ENCODE measurements at regions not wholly inside any gene's neighbourhood (a gene's known extent, or its start where the extent isn't known, plus 50 kb on each side); places are given as distances from the start of the nearest gene placed in this dataset.

DNA sequence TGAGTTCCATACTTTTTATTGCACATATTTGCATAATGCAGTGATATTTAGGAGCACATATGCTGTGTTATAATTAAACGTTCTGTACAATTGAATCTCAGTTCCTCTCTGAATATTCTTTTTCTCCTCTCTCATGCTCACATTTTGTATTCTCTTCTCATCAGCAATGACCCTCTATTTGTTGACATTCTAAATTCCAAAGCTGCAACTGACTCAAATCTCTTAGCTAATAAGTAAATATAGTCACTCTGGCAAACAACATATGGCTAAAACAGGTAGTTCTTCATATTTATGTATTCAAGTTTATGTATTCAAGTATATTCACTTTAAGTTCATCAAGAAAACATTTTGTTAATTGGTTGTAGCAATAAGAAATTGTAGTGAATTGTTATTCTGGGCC, 907.4 kb upstream of the VRK2 start:
- intact Hi-C loops (cut with micrococcal nuclease), result no loop called here
- Mint-ChIP-seq H3K4me1 (ENCODE audit: low read depth) (no peaks in the 10 kb centered on the region), H3K27me3 (no peaks in the 10 kb centered on the region), H3K4me3 (no peak overlapping the region), H3K27ac (no peak overlapping the region), H3K36me3 (ENCODE audit: low read depth) (no peaks in the 10 kb centered on the region), H3K9me3 (peaks cover 7% of the 10 kb centered on the region)
- DNase-seq, result no peak
- ChIA-PET POLR2A (no interaction called here), CTCF (no interaction called here)
- no peak for ATAC-seq
- TF ChIP-seq, protein P1, sequence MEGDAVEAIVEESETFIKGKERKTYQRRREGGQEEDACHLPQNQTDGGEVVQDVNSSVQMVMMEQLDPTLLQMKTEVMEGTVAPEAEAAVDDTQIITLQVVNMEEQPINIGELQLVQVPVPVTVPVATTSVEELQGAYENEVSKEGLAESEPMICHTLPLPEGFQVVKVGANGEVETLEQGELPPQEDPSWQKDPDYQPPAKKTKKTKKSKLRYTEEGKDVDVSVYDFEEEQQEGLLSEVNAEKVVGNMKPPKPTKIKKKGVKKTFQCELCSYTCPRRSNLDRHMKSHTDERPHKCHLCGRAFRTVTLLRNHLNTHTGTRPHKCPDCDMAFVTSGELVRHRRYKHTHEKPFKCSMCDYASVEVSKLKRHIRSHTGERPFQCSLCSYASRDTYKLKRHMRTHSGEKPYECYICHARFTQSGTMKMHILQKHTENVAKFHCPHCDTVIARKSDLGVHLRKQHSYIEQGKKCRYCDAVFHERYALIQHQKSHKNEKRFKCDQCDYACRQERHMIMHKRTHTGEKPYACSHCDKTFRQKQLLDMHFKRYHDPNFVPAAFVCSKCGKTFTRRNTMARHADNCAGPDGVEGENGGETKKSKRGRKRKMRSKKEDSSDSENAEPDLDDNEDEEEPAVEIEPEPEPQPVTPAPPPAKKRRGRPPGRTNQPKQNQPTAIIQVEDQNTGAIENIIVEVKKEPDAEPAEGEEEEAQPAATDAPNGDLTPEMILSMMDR (IDR thresholded peaks at IDR 0.05), result no peak

DNA sequence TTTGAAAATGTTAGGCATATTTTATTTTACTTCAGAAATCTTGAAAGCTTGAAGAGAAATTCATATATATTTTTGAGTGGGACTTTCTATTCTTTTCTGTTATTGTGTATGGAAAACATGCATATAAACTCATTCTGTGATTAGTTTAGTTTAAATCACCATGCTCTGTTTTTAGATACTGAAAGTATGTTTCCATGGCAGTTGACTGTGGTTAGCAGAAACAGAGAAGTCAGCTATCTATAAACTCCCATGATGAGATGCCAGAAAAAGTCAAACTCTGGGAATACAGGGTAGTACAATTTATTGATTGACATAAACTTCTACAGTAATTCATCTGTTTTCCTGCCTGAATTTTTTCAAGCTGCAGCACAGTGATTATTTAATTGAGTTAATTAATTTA, 905.3 kb upstream of the VRK2 start:
- Mint-ChIP-seq H3K27me3 (no peaks in the 10 kb centered on the region), H3K36me3 (ENCODE audit: low read depth) (no peaks in the 10 kb centered on the region), H3K27ac (no peak overlapping the region), H3K4me3 (no peak overlapping the region), H3K9me3 (peaks cover 15% of the 10 kb centered on the region), H3K4me1 (ENCODE audit: low read depth) (no peaks in the 10 kb centered on the region)
- ChIA-PET POLR2A (no interaction called here), CTCF (no interaction called here)
- no peak for ATAC-seq
- no peak for DNase-seq
- TF ChIP-seq, protein P1 (IDR thresholded peaks at IDR 0.05), result no peak
- intact Hi-C loops (cut with micrococcal nuclease), result no loop called here

DNA sequence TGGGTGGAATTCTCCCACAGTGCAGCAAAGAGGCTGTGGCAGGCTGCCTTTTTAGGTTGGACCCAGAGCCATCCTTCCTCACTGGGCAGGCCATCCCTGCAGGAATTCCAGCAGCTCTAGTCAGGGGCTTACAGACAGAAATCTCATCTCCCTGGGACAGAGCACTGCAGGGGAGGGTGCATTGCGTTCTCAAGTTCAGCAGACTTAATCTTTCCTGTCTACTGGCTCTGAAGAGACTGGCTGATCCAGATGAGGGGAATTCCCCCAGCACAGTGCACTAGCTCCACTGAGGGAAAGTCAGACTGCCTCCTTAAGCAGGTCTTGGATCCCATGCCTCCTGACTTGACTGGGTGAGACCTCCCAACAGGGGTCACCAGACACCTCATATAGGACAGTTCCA, 899.7 kb upstream of the VRK2 start:
- CTCF ChIA-PET, result no interaction called here
- H3K4me3 Mint-ChIP-seq, result no peak overlapping the region
- no peak for ATAC-seq
- DNase-seq, result no peak
- H3K27me3 Mint-ChIP-seq, result no peaks in the 10 kb centered on the region
- POLR2A ChIA-PET, result interaction anchor here (1.0 kb wide), 1 partner anchor 27 kb away, joined by 5 read pairs; no protein-coding TSS in a partner anchor
- intact Hi-C loops (cut with micrococcal nuclease), result no loop called here
- TF ChIP-seq, protein P1 (IDR thresholded peaks at IDR 0.05), result no peak
- H3K9me3 Mint-ChIP-seq, result peaks cover 35% of the 10 kb centered on the region
- H3K36me3 Mint-ChIP-seq (ENCODE audit: low read depth), result no peaks in the 10 kb centered on the region
- no peaks in the 10 kb centered on the region for H3K4me1 Mint-ChIP-seq (ENCODE audit: low read depth)
- no peak overlapping the region for H3K27ac Mint-ChIP-seq

- intact Hi-C loops (cut with micrococcal nuclease), result no loop called here
- ChIA-PET CTCF (no interaction called here), POLR2A (no interaction called here)
- Mint-ChIP-seq H3K36me3 (ENCODE audit: low read depth) (no peaks in the 10 kb centered on the region), H3K27ac (no peak overlapping the region), H3K4me3 (no peak overlapping the region), H3K4me1 (ENCODE audit: low read depth) (no peaks in the 10 kb centered on the region), H3K27me3 (no peaks in the 10 kb centered on the region), H3K9me3 (peaks cover 9% of the 10 kb centered on the region)
- TF ChIP-seq, protein P1 (IDR thresholded peaks at IDR 0.05), result no peak
- ATAC-seq, result no peak
- no peak for DNase-seq
Measured at GRCh38 chr2:57156231-57156924, 890.2 kb upstream of the VRK2 start.

- TF ChIP-seq, protein P1 (IDR thresholded peaks at IDR 0.05), result no peak
- no peaks in the 10 kb centered on the region for H3K36me3 Mint-ChIP-seq (ENCODE audit: low read depth)
- ATAC-seq (no peak), DNase-seq (no peak)
- intact Hi-C loops (cut with micrococcal nuclease), result no loop called here
- H3K4me1 Mint-ChIP-seq (ENCODE audit: low read depth), result no peaks in the 10 kb centered on the region
- CTCF ChIA-PET, result no interaction called here
- POLR2A ChIA-PET, result no interaction called here
- H3K27ac Mint-ChIP-seq, result no peak overlapping the region
- H3K4me3 Mint-ChIP-seq, result no peak overlapping the region
- H3K9me3 Mint-ChIP-seq, result peaks cover 2% of the 10 kb centered on the region
- no peaks in the 10 kb centered on the region for H3K27me3 Mint-ChIP-seq
Measured at GRCh38 chr2:57160976-57161375, 885.6 kb upstream of the VRK2 start.

Measured in activated CD8-positive, alpha-beta T cell treated with anti-CD3 and anti-CD28 coated beads for 36 hours (primary cell).